Activated CD8-positive, alpha-beta T cell treated with anti-CD3 and anti-CD28 coated beads, Interleukin-2, amount 10 ng/mL, durations not matched to agents 7 days and 5 days (primary cell): ENCODE measurements at regions not wholly inside any gene's neighbourhood (a gene's known extent, or its start where the extent isn't known, plus 50 kb on each side); places are given as distances from the start of the nearest gene placed in this dataset.
"Not testable (repeated sequence)": the region's sequence is repeated elsewhere in the genome, so short reads cannot be mapped to it uniquely, and the experiment has no call there.

Experiments
- ATAC-seq: fragments of 150-1000 bp; cut with Tn5 transposase; one replicate; pipeline ENCODE4 v1.10.0; 2021; ENCODE audit warnings: moderate library complexity
- CTCF ChIA-PET: fragments of 350-600 bp; sonication (Branson Sonifier 250); formaldehyde crosslinking; loops from one replicate; lab custom pipeline; 2021; ENCODE audit warnings: antibody characterized with exemption; lab: Charles Lee
- POLR2A ChIA-PET: fragments of 350-600 bp; sonication (Branson Sonifier 250); formaldehyde crosslinking; loops from one replicate; lab custom pipeline; 2021; ENCODE audit warnings: antibody characterized with exemption; lab: Charles Lee
- DNase-seq: peaks from one replicate; pipeline ENCODE4 v3.0.0-alpha.2; 2020
- H3K27ac Mint-ChIP-seq: one replicate; pipeline ENCODE4 v1.8.0; 2021; ENCODE audit warnings: mild to moderate bottlenecking, mixed read lengths
- H3K27me3 Mint-ChIP-seq: one replicate; pipeline ENCODE4 v1.8.0; 2021; ENCODE audit warnings: low read depth, mixed read lengths
- H3K36me3 Mint-ChIP-seq: one replicate; pipeline ENCODE4 v1.8.0; 2021; ENCODE audit warnings: low read depth, mixed read lengths
- H3K4me1 Mint-ChIP-seq: one replicate; pipeline ENCODE4 v1.8.0; 2021; ENCODE audit warnings: low read depth, mixed read lengths
- H3K4me3 Mint-ChIP-seq: one replicate; pipeline ENCODE4 v1.8.0; 2021; ENCODE audit warnings: mild to moderate bottlenecking, mixed read lengths
- H3K9me3 Mint-ChIP-seq: one replicate; pipeline ENCODE4 v1.8.0; 2022; ENCODE audit warnings: mixed read lengths; ENCODE audit not compliant: insufficient read depth

- Mint-ChIP-seq H3K4me3 (no peak overlapping the region), H3K27ac (no peak overlapping the region), H3K27me3 (no peaks in the 10 kb centered on the region), H3K36me3 (no peaks in the 10 kb centered on the region), H3K4me1 (no peaks in the 10 kb centered on the region), H3K9me3 (no peaks in the 10 kb centered on the region)
- ATAC-seq (no peak), DNase-seq (no peak)
- ChIA-PET CTCF (interaction anchor here (0.6 kb wide), 1 partner anchor 540 kb away, joined by 3 read pairs; no protein-coding TSS in a partner anchor), POLR2A (interaction anchor here (0.6 kb wide), 1 partner anchor 722 kb away, joined by 4 read pairs; no protein-coding TSS in a partner anchor)
These were observed 688.2 kb downstream of the NYAP2 start for GRCh38 chr2:226087505-226088365.

GRCh38 chr2:226087051-226087450 lies 687.5 kb downstream of the NYAP2 start:
- Mint-ChIP-seq H3K4me3 (no peak overlapping the region), H3K27me3 (no peaks in the 10 kb centered on the region), H3K36me3 (no peaks in the 10 kb centered on the region), H3K27ac (no peak overlapping the region), H3K4me1 (no peaks in the 10 kb centered on the region), H3K9me3 (no peaks in the 10 kb centered on the region)
- ATAC-seq (no peak), DNase-seq (no peak)
- ChIA-PET CTCF (interaction anchor here (0.6 kb wide), 1 partner anchor 540 kb away, joined by 3 read pairs; no protein-coding TSS in a partner anchor), POLR2A (interaction anchor here (0.6 kb wide), 1 partner anchor 722 kb away, joined by 4 read pairs; no protein-coding TSS in a partner anchor)

DNA sequence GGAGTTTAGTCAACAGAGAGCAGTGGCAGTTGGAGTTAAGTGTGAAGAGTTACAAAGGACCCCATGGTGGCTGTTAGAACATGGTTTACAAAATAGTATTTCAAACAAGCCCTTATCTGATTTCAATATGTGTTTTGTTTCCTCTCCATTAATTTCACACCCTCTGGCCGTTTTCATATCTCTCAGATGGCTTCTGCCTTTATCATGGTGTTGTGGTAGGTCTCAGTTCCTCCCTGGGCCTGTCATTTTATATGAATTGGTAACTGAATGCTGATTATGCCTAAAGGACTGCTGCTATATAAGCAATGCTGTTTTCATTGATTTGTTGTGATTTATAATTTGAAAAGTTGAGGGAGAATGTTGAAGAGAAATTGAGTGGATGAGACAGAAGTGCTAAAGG lies 686.7 kb downstream of the NYAP2 start:
- POLR2A ChIA-PET, result no interaction called here
- Mint-ChIP-seq H3K4me3 (no peak overlapping the region), H3K9me3 (no peaks in the 10 kb centered on the region), H3K27ac (no peak overlapping the region), H3K4me1 (no peaks in the 10 kb centered on the region), H3K36me3 (no peaks in the 10 kb centered on the region), H3K27me3 (no peaks in the 10 kb centered on the region)
- CTCF ChIA-PET, result no interaction called here
- no peak for DNase-seq
- no peak for ATAC-seq

DNA sequence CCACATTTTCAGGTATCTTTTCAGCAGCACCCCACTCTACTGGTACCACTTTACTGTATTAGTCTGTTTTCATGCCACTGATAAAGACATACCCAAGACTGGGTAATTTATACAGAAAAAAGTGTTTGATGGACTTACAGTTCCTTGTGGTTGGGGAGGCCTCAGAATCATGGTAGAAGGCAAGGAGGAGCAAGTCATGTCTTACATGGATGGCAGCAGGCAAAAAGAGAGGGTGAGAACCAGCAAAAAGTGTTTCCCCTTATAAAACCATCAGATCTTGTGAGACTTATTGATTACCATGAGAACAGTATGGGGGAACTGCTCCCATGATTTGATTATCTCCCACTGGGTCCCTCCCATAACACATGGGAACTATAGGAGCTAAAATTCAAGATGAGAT lies 685.9 kb downstream of the NYAP2 start:
- ATAC-seq, H3K4me1 Mint-ChIP-seq, H3K27ac Mint-ChIP-seq, H3K4me3 Mint-ChIP-seq, H3K27me3 Mint-ChIP-seq, CTCF ChIA-PET, H3K36me3 Mint-ChIP-seq, H3K9me3 Mint-ChIP-seq, DNase-seq, POLR2A ChIA-PET: not testable (repeated sequence)

GRCh38 chr2:226080334-226080733 lies 680.8 kb downstream of the NYAP2 start:
- Mint-ChIP-seq H3K27me3 (no peaks in the 10 kb centered on the region), H3K27ac (no peak overlapping the region), H3K4me3 (no peak overlapping the region), H3K9me3 (no peaks in the 10 kb centered on the region), H3K36me3 (no peaks in the 10 kb centered on the region), H3K4me1 (no peaks in the 10 kb centered on the region)
- DNase-seq (no peak), ATAC-seq (no peak)
- ChIA-PET CTCF (no interaction called here), POLR2A (no interaction called here)

DNA sequence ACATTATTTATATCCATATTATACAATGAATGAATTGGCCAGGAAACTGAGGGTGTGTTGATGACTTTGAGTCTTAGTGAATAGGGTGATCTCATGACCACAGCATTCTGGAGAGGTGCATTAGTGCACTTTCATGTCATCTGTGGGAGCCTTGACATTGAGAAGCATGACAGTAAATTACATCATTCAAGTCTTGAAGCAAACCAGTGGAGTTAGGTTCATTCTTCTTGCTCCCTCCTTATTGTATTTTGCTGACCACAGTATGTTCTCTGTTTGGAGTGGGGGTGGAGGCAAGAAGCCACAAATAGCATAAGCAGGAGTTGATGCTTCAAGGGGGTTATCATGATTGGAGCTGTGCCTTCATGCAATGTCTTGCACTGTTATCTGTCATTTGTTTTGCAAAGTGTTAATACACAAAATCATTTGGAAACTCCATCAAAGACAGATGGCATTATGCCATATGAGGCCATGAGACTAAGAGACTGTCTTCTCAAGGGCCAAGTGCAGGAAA lies 680.2 kb downstream of the NYAP2 start:
- no peak overlapping the region for H3K4me3 Mint-ChIP-seq
- POLR2A ChIA-PET, result no interaction called here
- ATAC-seq (no peak), DNase-seq (no peak)
- no peaks in the 10 kb centered on the region for H3K27me3 Mint-ChIP-seq
- no peaks in the 10 kb centered on the region for H3K36me3 Mint-ChIP-seq
- H3K9me3 Mint-ChIP-seq, result no peaks in the 10 kb centered on the region
- H3K4me1 Mint-ChIP-seq, result no peaks in the 10 kb centered on the region
- H3K27ac Mint-ChIP-seq, result no peak overlapping the region
- CTCF ChIA-PET, result no interaction called here

DNA sequence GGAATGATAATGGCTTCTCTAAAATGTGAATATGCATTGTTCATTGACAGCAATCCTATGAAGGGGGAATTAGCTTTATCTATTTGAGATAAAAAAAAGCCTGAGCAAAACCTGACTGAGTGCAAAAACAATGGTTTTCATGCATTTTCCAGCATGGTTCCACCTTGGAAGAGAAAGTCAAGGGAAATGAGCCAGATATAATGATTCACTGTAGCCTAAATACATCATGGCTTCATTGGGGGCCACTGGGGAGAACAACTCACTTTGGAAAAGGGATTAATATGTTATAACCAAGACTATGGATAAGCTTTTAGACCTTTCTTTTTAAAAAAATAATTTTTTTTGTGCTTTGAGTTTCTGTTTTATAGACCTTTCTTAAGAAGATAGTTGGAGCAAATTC lies 679.7 kb downstream of the NYAP2 start:
- Mint-ChIP-seq H3K9me3 (no peaks in the 10 kb centered on the region), H3K27ac (no peak overlapping the region), H3K4me1 (no peaks in the 10 kb centered on the region), H3K4me3 (no peak overlapping the region), H3K36me3 (no peaks in the 10 kb centered on the region), H3K27me3 (no peaks in the 10 kb centered on the region)
- DNase-seq (no peak), ATAC-seq (no peak)
- POLR2A ChIA-PET, result no interaction called here
- CTCF ChIA-PET, result no interaction called here

GRCh38 chr2:226078666-226079065 lies 679.2 kb downstream of the NYAP2 start:
- CTCF ChIA-PET, result no interaction called here
- no peak for ATAC-seq
- no peaks in the 10 kb centered on the region for H3K36me3 Mint-ChIP-seq

GRCh38 chr2:226077841-226078240 lies 678.3 kb downstream of the NYAP2 start:
- ATAC-seq (no peak), DNase-seq (no peak)
- no peaks in the 10 kb centered on the region for H3K36me3 Mint-ChIP-seq
- CTCF ChIA-PET, result no interaction called here
- no peak overlapping the region for H3K4me3 Mint-ChIP-seq
- H3K27ac Mint-ChIP-seq, result no peak overlapping the region
- POLR2A ChIA-PET, result no interaction called here
- no peaks in the 10 kb centered on the region for H3K4me1 Mint-ChIP-seq
- no peaks in the 10 kb centered on the region for H3K9me3 Mint-ChIP-seq
- H3K27me3 Mint-ChIP-seq, result no peaks in the 10 kb centered on the region

More at GRCh38 chr2:226078666-226079065, 679.2 kb downstream of the NYAP2 start:
- POLR2A ChIA-PET, result no interaction called here
- Mint-ChIP-seq H3K27me3 (no peaks in the 10 kb centered on the region), H3K4me3 (no peak overlapping the region), H3K27ac (no peak overlapping the region), H3K4me1 (no peaks in the 10 kb centered on the region), H3K9me3 (no peaks in the 10 kb centered on the region)
- DNase-seq, result no peak

DNA sequence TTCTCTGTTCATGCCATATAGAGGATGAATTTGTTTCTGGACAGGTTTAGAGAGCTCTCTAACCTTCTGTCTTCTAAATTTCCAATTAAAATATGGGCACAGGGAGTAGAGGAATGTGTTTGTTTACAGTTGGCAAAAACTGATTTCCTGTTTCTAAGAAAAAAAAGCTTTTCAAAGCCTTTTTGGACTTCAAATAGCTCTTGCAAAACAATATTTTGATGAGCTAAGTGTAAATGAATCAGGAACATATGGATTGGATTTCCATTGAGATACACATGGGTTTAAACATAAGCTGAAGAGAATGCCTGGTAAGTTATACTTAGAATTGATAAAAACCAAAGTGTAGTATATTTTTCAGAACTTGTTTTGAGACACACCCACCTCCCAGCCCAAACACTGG lies 677.5 kb downstream of the NYAP2 start:
- POLR2A ChIA-PET, result no interaction called here
- CTCF ChIA-PET, result interaction anchor here (1.4 kb wide), 1 partner anchor 12 kb away, joined by 3 read pairs; no protein-coding TSS in a partner anchor
- ATAC-seq (no peak), DNase-seq (no peak)
- Mint-ChIP-seq H3K4me1 (no peaks in the 10 kb centered on the region), H3K9me3 (no peaks in the 10 kb centered on the region), H3K27ac (no peak overlapping the region), H3K27me3 (no peaks in the 10 kb centered on the region), H3K4me3 (no peak overlapping the region), H3K36me3 (no peaks in the 10 kb centered on the region)

- Mint-ChIP-seq H3K27ac (no peak overlapping the region), H3K4me1 (no peaks in the 10 kb centered on the region), H3K9me3 (no peaks in the 10 kb centered on the region), H3K27me3 (no peaks in the 10 kb centered on the region), H3K36me3 (no peaks in the 10 kb centered on the region), H3K4me3 (no peak overlapping the region)
- ChIA-PET POLR2A (no interaction called here), CTCF (interaction anchor here (1.4 kb wide), 1 partner anchor 12 kb away, joined by 3 read pairs; no protein-coding TSS in a partner anchor)
- ATAC-seq, result no peak
- no peak for DNase-seq
These were observed 677.0 kb downstream of the NYAP2 start for GRCh38 chr2:226076529-226076928.

DNA sequence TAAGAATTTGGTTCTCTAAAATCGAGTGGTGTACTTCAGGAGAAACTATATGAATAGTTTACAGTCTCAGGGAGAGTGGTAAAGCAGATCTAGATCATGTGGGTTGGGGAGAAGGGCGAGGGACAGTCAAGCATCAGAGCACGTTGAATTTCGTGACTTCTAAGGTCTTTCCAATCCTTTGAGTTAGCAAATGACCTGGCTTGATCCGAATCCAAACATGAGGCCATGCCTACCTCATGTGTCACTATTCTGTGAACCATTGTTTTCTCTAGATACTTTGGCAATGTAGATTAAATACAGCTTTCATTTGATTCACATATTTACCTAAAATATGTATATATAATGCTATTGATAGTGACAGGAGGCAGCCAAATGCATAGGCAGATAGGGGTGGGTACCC lies 674.9 kb downstream of the NYAP2 start:
- DNase-seq, result no peak
- no peak overlapping the region for H3K27ac Mint-ChIP-seq
- ChIA-PET POLR2A (no interaction called here), CTCF (no interaction called here)
- ATAC-seq, result no peak
- no peaks in the 10 kb centered on the region for H3K36me3 Mint-ChIP-seq
- no peaks in the 10 kb centered on the region for H3K27me3 Mint-ChIP-seq
- H3K4me1 Mint-ChIP-seq, result no peaks in the 10 kb centered on the region
- no peaks in the 10 kb centered on the region for H3K9me3 Mint-ChIP-seq
- H3K4me3 Mint-ChIP-seq, result no peak overlapping the region
